Mucosa of stomach (tissue), 1 donor: ENCODE measurements at regions not wholly inside any gene's neighbourhood (a gene's known extent, or its start where the extent isn't known, plus 50 kb on each side); places are given as distances from the start of the nearest gene placed in this dataset.

ENCODE experiments used
- H3K27me3 ChIP-seq: one replicate; pipeline ENCODE4 v1.7.0; 2013; ENCODE audit warnings: mild to moderate bottlenecking, low read length; ENCODE audit not compliant: control insufficient read depth, insufficient read depth
- H3K36me3 ChIP-seq: one replicate; pipeline ENCODE4 v1.7.0; 2013; ENCODE audit warnings: low read length; ENCODE audit not compliant: control insufficient read depth, insufficient read depth
- H3K4me1 ChIP-seq: one replicate; pipeline ENCODE4 v1.7.0; 2013; ENCODE audit warnings: mild to moderate bottlenecking, low read length; ENCODE audit not compliant: control insufficient read depth, insufficient read depth
- H3K4me3 ChIP-seq: one replicate; pipeline ENCODE4 v1.7.0; 2013; ENCODE audit warnings: low read length
- H3K9ac ChIP-seq: one replicate; pipeline ENCODE4 v1.7.0; 2013; ENCODE audit warnings: mild to moderate bottlenecking, low read length, moderate library complexity
- H3K9me3 ChIP-seq: one replicate; pipeline ENCODE4 v1.7.0; 2013; ENCODE audit warnings: mild to moderate bottlenecking, low read length, moderate library complexity; ENCODE audit not compliant: control insufficient read depth
- donor health status: Pancreatic carcinoma.

- Histone ChIP-seq H3K9ac (no peak overlapping the region), H3K27me3 (no peaks in the 10 kb centered on the region), H3K36me3 (no peaks in the 10 kb centered on the region)
Measured at GRCh38 chrX:39171686-39172085, 370.4 kb downstream of the MID1IP1 start.

GRCh38 chrX:39174241-39174771 lies 373.0 kb downstream of the MID1IP1 start:
- Histone ChIP-seq H3K9me3 (no peaks in the 10 kb centered on the region), H3K9ac (peak overlapping the region; percentile 34), H3K36me3 (no peaks in the 10 kb centered on the region), H3K4me1 (peaks cover 17% of the 10 kb centered on the region), H3K4me3 (no peak overlapping the region), H3K27me3 (no peaks in the 10 kb centered on the region)

More at GRCh38 chrX:39171686-39172085, 370.4 kb downstream of the MID1IP1 start:
- no peak overlapping the region for H3K4me3 ChIP-seq
- H3K9me3 ChIP-seq = no peaks in the 10 kb centered on the region
- peaks cover 17% of the 10 kb centered on the region for H3K4me1 ChIP-seq

GRCh38 chrX:39174772-39175417 lies 373.6 kb downstream of the MID1IP1 start:
- Histone ChIP-seq H3K27me3 (no peaks in the 10 kb centered on the region), H3K36me3 (no peaks in the 10 kb centered on the region), H3K9me3 (no peaks in the 10 kb centered on the region), H3K4me1 (peaks cover 17% of the 10 kb centered on the region), H3K9ac (peak overlapping the region; percentile 34), H3K4me3 (no peak overlapping the region)

GRCh38 chrX:39175418-39176057 lies 374.3 kb downstream of the MID1IP1 start:
- Histone ChIP-seq H3K4me1 (peaks cover 17% of the 10 kb centered on the region), H3K27me3 (no peaks in the 10 kb centered on the region), H3K36me3 (no peaks in the 10 kb centered on the region), H3K4me3 (no peak overlapping the region), H3K9me3 (no peaks in the 10 kb centered on the region), H3K9ac (no peak overlapping the region)

- Histone ChIP-seq H3K4me3 (no peak overlapping the region), H3K9me3 (no peaks in the 10 kb centered on the region), H3K9ac (no peak overlapping the region), H3K4me1 (peaks cover 17% of the 10 kb centered on the region), H3K36me3 (no peaks in the 10 kb centered on the region), H3K27me3 (no peaks in the 10 kb centered on the region)
Measured at GRCh38 chrX:39176105-39176504, 374.8 kb downstream of the MID1IP1 start.

GRCh38 chrX:39189431-39189830 lies 388.2 kb downstream of the MID1IP1 start:
- H3K4me1 ChIP-seq = no peaks in the 10 kb centered on the region
- no peak overlapping the region for H3K4me3 ChIP-seq
- no peaks in the 10 kb centered on the region for H3K27me3 ChIP-seq
- H3K9ac ChIP-seq = no peak overlapping the region
- H3K9me3 ChIP-seq = no peaks in the 10 kb centered on the region
- no peaks in the 10 kb centered on the region for H3K36me3 ChIP-seq

GRCh38 chrX:39194673-39195072 lies 393.4 kb downstream of the MID1IP1 start:
- H3K9ac ChIP-seq = no peak overlapping the region
- peaks cover 20% of the 10 kb centered on the region for H3K4me1 ChIP-seq
- H3K9me3 ChIP-seq = no peaks in the 10 kb centered on the region
- no peaks in the 10 kb centered on the region for H3K27me3 ChIP-seq
- H3K4me3 ChIP-seq = no peak overlapping the region
- no peaks in the 10 kb centered on the region for H3K36me3 ChIP-seq

- H3K36me3 ChIP-seq = no peaks in the 10 kb centered on the region
- peaks cover 20% of the 10 kb centered on the region for H3K4me1 ChIP-seq
- no peak overlapping the region for H3K9ac ChIP-seq
- no peaks in the 10 kb centered on the region for H3K27me3 ChIP-seq
- no peak overlapping the region for H3K4me3 ChIP-seq
- H3K9me3 ChIP-seq = no peaks in the 10 kb centered on the region
Measured at GRCh38 chrX:39195156-39195555, 393.9 kb downstream of the MID1IP1 start.

GRCh38 chrX:39196192-39197102 lies 395.2 kb downstream of the MID1IP1 start:
- Histone ChIP-seq H3K9me3 (no peaks in the 10 kb centered on the region), H3K27me3 (no peaks in the 10 kb centered on the region), H3K9ac (no peak overlapping the region), H3K36me3 (no peaks in the 10 kb centered on the region), H3K4me1 (peaks cover 20% of the 10 kb centered on the region), H3K4me3 (no peak overlapping the region)

- no peaks in the 10 kb centered on the region for H3K27me3 ChIP-seq
- H3K4me1 ChIP-seq = peaks cover 28% of the 10 kb centered on the region
- no peaks in the 10 kb centered on the region for H3K9me3 ChIP-seq
- H3K9ac ChIP-seq = no peak overlapping the region
- no peaks in the 10 kb centered on the region for H3K36me3 ChIP-seq
- H3K4me3 ChIP-seq = no peak overlapping the region
Measured at GRCh38 chrX:39199429-39199828, 398.2 kb downstream of the MID1IP1 start.

- no peak overlapping the region for H3K4me3 ChIP-seq
Measured at GRCh38 chrX:39201305-39201990, 400.2 kb downstream of the MID1IP1 start.

More at GRCh38 chrX:39201305-39201990, 400.2 kb downstream of the MID1IP1 start:
- no peaks in the 10 kb centered on the region for H3K36me3 ChIP-seq
- peaks cover 14% of the 10 kb centered on the region for H3K4me1 ChIP-seq
- H3K27me3 ChIP-seq = no peaks in the 10 kb centered on the region
- no peak overlapping the region for H3K9ac ChIP-seq
- no peaks in the 10 kb centered on the region for H3K9me3 ChIP-seq
